OCI-LY1 (cell line): ENCODE measurements at regions not wholly inside any gene's neighbourhood (a gene's known extent, or its start where the extent isn't known, plus 50 kb on each side); places are given as distances from the start of the nearest gene placed in this dataset.

Experiments
- H2AFZ ChIP-seq: fragments of 200-600 bp; sonication (generic), shearing (Covaris generic); 2 replicates; pipeline ENCODE4 v1.6.0; 2014; ENCODE audit warnings: antibody characterized with exemption, mild to moderate bottlenecking, low read length
- H3F3A ChIP-seq: fragments of 200-600 bp; sonication (generic), shearing (Covaris generic); 2 replicates; pipeline ENCODE4 v1.6.0; 2014; ENCODE audit warnings: mild to moderate bottlenecking, antibody characterized with exemption, low read length, moderate library complexity; ENCODE audit not compliant: insufficient read depth
- H3K27ac ChIP-seq: fragments of 200-600 bp; sonication (generic); 2 replicates; pipeline ENCODE4 v1.5.1; 2014; ENCODE audit warnings: low read length, mixed run types, mild to moderate bottlenecking, low read depth; ENCODE audit not compliant: poor library complexity, severe bottlenecking
- H3K27me3 ChIP-seq: fragments of 200-600 bp; sonication (generic); 2 replicates; pipeline ENCODE4 v1.6.0; 2014; ENCODE audit warnings: antibody characterized with exemption, mild to moderate bottlenecking, low read length, moderate library complexity; ENCODE audit not compliant: insufficient read depth
- H3K36me3 ChIP-seq: fragments of 200-600 bp; sonication (generic); 2 replicates; pipeline ENCODE4 v1.6.1; 2014; ENCODE audit warnings: mild to moderate bottlenecking, antibody characterized with exemption, low read length, moderate library complexity, mixed read lengths; ENCODE audit not compliant: insufficient read depth
- H3K4me1 ChIP-seq: fragments of 200-600 bp; sonication (generic); 2 replicates; pipeline ENCODE4 v1.5.1; 2014; ENCODE audit warnings: mild to moderate bottlenecking, low read length, moderate library complexity; ENCODE audit not compliant: insufficient read depth, severe bottlenecking
- H3K4me2 ChIP-seq: fragments of 200-600 bp; sonication (generic), shearing (Covaris generic); 2 replicates; pipeline ENCODE4 v1.6.1; 2014; ENCODE audit warnings: low read length
- H3K4me3 ChIP-seq: fragments of 200-600 bp; sonication (generic); 2 replicates; pipeline ENCODE4 v1.5.1; 2014; ENCODE audit warnings: low read length, low read depth, mild to moderate bottlenecking, mixed read lengths; ENCODE audit not compliant: poor library complexity, severe bottlenecking
- H3K79me2 ChIP-seq: fragments of 200-600 bp; shearing (Covaris generic); 2 replicates; pipeline ENCODE4 v1.6.1; 2016; ENCODE audit warnings: mixed run types, low read length, mixed read lengths; ENCODE audit not compliant: insufficient read depth
- H3K9ac ChIP-seq: fragments of 200-600 bp; sonication (generic), shearing (Covaris generic); 2 replicates; pipeline ENCODE4 v1.6.1; 2014; ENCODE audit warnings: mild to moderate bottlenecking, low read length, mixed read lengths
- H3K9me2 ChIP-seq: fragments of 200-600 bp; sonication (generic), shearing (Covaris generic); 2 replicates; pipeline ENCODE4 v1.6.1; 2014; ENCODE audit warnings: low read depth, mild to moderate bottlenecking, low read length, mixed read lengths
- H3K9me3 ChIP-seq: fragments of 200-600 bp; shearing (Covaris generic); 2 replicates; pipeline ENCODE4 v1.6.1; 2014; ENCODE audit warnings: low read length, mixed read lengths
- H4K20me1 ChIP-seq: fragments of 200-600 bp; sonication (generic), shearing (Covaris generic); 2 replicates; pipeline ENCODE4 v1.6.0; 2016; ENCODE audit warnings: mild to moderate bottlenecking, low read length; ENCODE audit not compliant: insufficient read depth
- CTCF ChIP-seq: fragments of 200-600 bp; sonication (generic), shearing (Covaris generic); IDR thresholded peaks from 2 replicates; pipeline ENCODE4 v1.5.1; 2017; ENCODE audit warnings: mild to moderate bottlenecking, antibody characterized with exemption, low read length, moderate library complexity, mixed read lengths
- EZH2 ChIP-seq: fragments of 200-600 bp; sonication (generic), shearing (Covaris generic); IDR thresholded peaks from 2 replicates; pipeline ENCODE4 v1.8.0; 2017; ENCODE audit warnings: borderline replicate concordance, mixed run types, mild to moderate bottlenecking, antibody characterized with exemption, low read length, moderate library complexity, mixed read lengths

GRCh38 chr21:26674323-26674722 is 101.2 kb upstream of the CYYR1 start:
- H3K79me2 ChIP-seq: no peaks in the 10 kb centered on the region
- H3K27me3 ChIP-seq: no peaks in the 10 kb centered on the region
- H4K20me1 ChIP-seq: no peaks in the 10 kb centered on the region
- no peaks in the 10 kb centered on the region for H3K4me1 ChIP-seq
- no peak for TF ChIP-seq CTCF
- no peak for TF ChIP-seq EZH2
- H3K27ac ChIP-seq: no peak overlapping the region
- H3K9ac ChIP-seq: no peak overlapping the region
- no peaks in the 10 kb centered on the region for H3K9me2 ChIP-seq
- no peak overlapping the region for H3K4me3 ChIP-seq
- no peak overlapping the region for H2AFZ ChIP-seq
- no peak overlapping the region for H3K4me2 ChIP-seq
- no peaks in the 10 kb centered on the region for H3K36me3 ChIP-seq
- H3F3A ChIP-seq: no peaks in the 10 kb centered on the region
- no peaks in the 10 kb centered on the region for H3K9me3 ChIP-seq

GRCh38 chr21:26669215-26669764 is 96.2 kb upstream of the CYYR1 start:
- H3K9ac ChIP-seq: no peak overlapping the region
- TF ChIP-seq EZH2 (no peak), CTCF (no peak)
- H2AFZ ChIP-seq: no peak overlapping the region
- no peaks in the 10 kb centered on the region for H4K20me1 ChIP-seq
- H3K79me2 ChIP-seq: no peaks in the 10 kb centered on the region
- no peaks in the 10 kb centered on the region for H3F3A ChIP-seq
- H3K9me2 ChIP-seq: no peaks in the 10 kb centered on the region
- no peaks in the 10 kb centered on the region for H3K9me3 ChIP-seq
- H3K4me2 ChIP-seq: no peak overlapping the region
- no peaks in the 10 kb centered on the region for H3K36me3 ChIP-seq
- H3K27ac ChIP-seq: no peak overlapping the region
- H3K4me1 ChIP-seq: no peaks in the 10 kb centered on the region
- no peaks in the 10 kb centered on the region for H3K27me3 ChIP-seq
- H3K4me3 ChIP-seq: no peak overlapping the region

GRCh38 chr21:26659757-26660156 is 86.7 kb upstream of the CYYR1 start:
- Histone ChIP-seq H3K9ac (no peak overlapping the region), H3K9me2 (no peaks in the 10 kb centered on the region), H3K36me3 (no peaks in the 10 kb centered on the region), H3K4me3 (no peak overlapping the region), H3K27ac (no peak overlapping the region), H2AFZ (no peak overlapping the region), H4K20me1 (no peaks in the 10 kb centered on the region), H3K4me1 (no peaks in the 10 kb centered on the region), H3K4me2 (no peak overlapping the region), H3K9me3 (no peaks in the 10 kb centered on the region), H3F3A (no peaks in the 10 kb centered on the region), H3K27me3 (no peaks in the 10 kb centered on the region), H3K79me2 (no peaks in the 10 kb centered on the region)
- TF ChIP-seq EZH2: no peak
- TF ChIP-seq CTCF: no peak
